ENCODE measurements at regions not wholly inside any gene's neighbourhood (a gene's known extent, or its start where the extent isn't known, plus 50 kb on each side); places are given as distances from the start of the nearest gene placed in this dataset.

DNA sequence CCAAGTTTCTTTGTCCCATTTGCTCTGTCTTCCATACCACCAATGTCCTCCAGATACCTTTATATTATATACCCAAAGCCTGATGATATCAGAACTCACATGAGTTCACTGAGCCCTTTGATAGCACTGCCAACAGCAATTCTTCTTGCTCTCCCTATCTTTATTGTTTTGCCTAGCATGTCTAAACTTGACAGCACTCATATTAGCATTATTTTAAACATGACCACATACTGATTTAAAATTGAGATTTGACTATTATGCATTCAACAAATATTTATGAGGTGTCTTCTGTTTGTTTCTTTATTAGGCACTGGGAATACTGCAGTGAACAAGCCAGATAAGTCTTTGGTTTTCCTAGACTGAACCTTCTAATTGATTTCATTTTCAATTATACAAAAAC is 587.3 kb upstream of the GCFC2 start:
- TF ChIP-seq CTCF (IDR thresholded peaks at IDR 0.05): no peak
- TF ChIP-seq POLR2A (IDR thresholded peaks at IDR 0.05): no peak

Data from right lobe of liver (tissue), 4 donors.